Liver (tissue), 8 donors: ENCODE measurements at regions not wholly inside any gene's neighbourhood (a gene's known extent, or its start where the extent isn't known, plus 50 kb on each side); places are given as distances from the start of the nearest gene placed in this dataset.

ENCODE experiments used
- DNase-seq: peaks from one replicate; pipeline ENCODE4 v3.0.0-alpha.2; 2017; ENCODE audit warnings: low spot score
- H3K27ac ChIP-seq, 2 donors: one replicate each; pipeline ENCODE4 v1.7.0; 2013; ENCODE audit warnings: inconsistent platforms in 2 of 2, low read length in 2 of 2, control low read depth in 1 of 2, low read depth in 1 of 2, mild to moderate bottlenecking in 1 of 2
- H3K27me3 ChIP-seq, 4 donors: one replicate each; pipeline versions ENCODE4 v1.6.1 to v1.7.0; 2013; ENCODE audit warnings: low read length in 3 of 4, inconsistent platforms in 1 of 4, mild to moderate bottlenecking in 1 of 4, moderate library complexity in 1 of 4; ENCODE audit not compliant: control insufficient read depth in 4 of 4, insufficient read depth in 4 of 4
- H3K36me3 ChIP-seq, 4 donors: one replicate each; pipeline versions ENCODE4 v1.6.1 to v1.7.0; 2013; ENCODE audit warnings: low read length in 3 of 4, mild to moderate bottlenecking in 3 of 4, low read depth in 1 of 4, moderate library complexity in 1 of 4; ENCODE audit not compliant: control insufficient read depth in 4 of 4, insufficient read depth in 3 of 4
- H3K4me1 ChIP-seq, 4 donors: one replicate each; pipeline versions ENCODE4 v1.6.1 to v1.7.0; 2013; ENCODE audit warnings: low read length in 3 of 4, mild to moderate bottlenecking in 3 of 4, moderate library complexity in 1 of 4; ENCODE audit not compliant: control insufficient read depth in 4 of 4, insufficient read depth in 4 of 4
- H3K4me3 ChIP-seq, 3 donors: one replicate each; pipeline versions ENCODE4 v1.6.1 to v1.7.0; 2013; ENCODE audit warnings: low read length in 3 of 3, control low read depth in 1 of 3, low read depth in 1 of 3, mild to moderate bottlenecking in 1 of 3
- H3K9ac ChIP-seq, 2 donors: one replicate each; pipeline ENCODE4 v1.7.0; 2013; ENCODE audit warnings: low read length in 2 of 2, mild to moderate bottlenecking in 2 of 2, moderate library complexity in 2 of 2, control low read depth in 1 of 2, low read depth in 1 of 2
- H3K9me3 ChIP-seq, 4 donors: one replicate each; pipeline versions ENCODE4 v1.6.1 to v1.7.0; 2013; ENCODE audit warnings: low read length in 3 of 4; ENCODE audit not compliant: control insufficient read depth in 4 of 4
- EGR1 ChIP-seq, 2 donors: IDR thresholded peaks; 2 replicates each; pipeline ENCODE4 v1.6.1; 2016 to 2018; ENCODE audit warnings: antibody characterized with exemption in 2 of 2, low read depth in 2 of 2
- FOXA1 ChIP-seq: IDR thresholded peaks from 2 replicates; pipeline ENCODE4 v1.6.1; 2016; ENCODE audit warnings: antibody characterized with exemption
- FOXA2 ChIP-seq: IDR thresholded peaks from 2 replicates; pipeline ENCODE4 v1.6.1; 2016; ENCODE audit warnings: antibody characterized with exemption
- GABPA ChIP-seq, 2 donors: IDR thresholded peaks in 1 of 2; conservative IDR thresholded peaks in 1 of 2; 2 replicates each; pipeline ENCODE4 v1.6.1; 2016; ENCODE audit warnings: antibody characterized with exemption in 2 of 2, mild to moderate bottlenecking in 1 of 2, moderate library complexity in 1 of 2
- HNF4A ChIP-seq, 2 donors: conservative IDR thresholded peaks; 2 replicates each; pipeline ENCODE4 v1.6.1; 2016; ENCODE audit warnings: antibody characterized with exemption in 2 of 2, mild to moderate bottlenecking in 2 of 2
- HNF4G ChIP-seq: IDR thresholded peaks from 2 replicates; pipeline ENCODE4 v1.6.1; 2016; ENCODE audit warnings: antibody characterized with exemption
- JUND ChIP-seq, 2 donors: IDR thresholded peaks; 2 replicates each; pipeline ENCODE4 v1.6.1; 2016; ENCODE audit warnings: antibody characterized with exemption in 2 of 2
- NR2F2 ChIP-seq: IDR thresholded peaks from 2 replicates; pipeline ENCODE4 v1.6.1; 2016; ENCODE audit warnings: antibody characterized with exemption
- RAD21 ChIP-seq, 2 donors: IDR thresholded peaks; 2 replicates each; pipeline ENCODE4 v1.6.1; 2016; ENCODE audit warnings: antibody characterized with exemption in 2 of 2, mild to moderate bottlenecking in 2 of 2
- RXRA ChIP-seq, 2 donors: IDR thresholded peaks; 2 replicates each; pipeline ENCODE4 v1.6.1; 2017 to 2018; ENCODE audit warnings: antibody characterized with exemption in 2 of 2, mild to moderate bottlenecking in 1 of 2
- SP1 ChIP-seq: IDR thresholded peaks from 2 replicates; pipeline ENCODE4 v1.6.1; 2018; ENCODE audit warnings: antibody characterized with exemption, mild to moderate bottlenecking
- TAF1 ChIP-seq: conservative IDR thresholded peaks from 2 replicates; pipeline ENCODE4 v1.6.1; 2016; ENCODE audit warnings: antibody characterized with exemption, mild to moderate bottlenecking
- YY1 ChIP-seq: IDR thresholded peaks from 2 replicates; pipeline ENCODE4 v1.6.1; 2016; ENCODE audit warnings: antibody characterized with exemption, mild to moderate bottlenecking
- WGBS: extraction: QIAGEN DNeasy Blood & Tissue Kit; methylation state at CpG from one replicate; pipeline ENCODE4 v1.1.7; 2013; 5-methylcytosine and 5-hydroxymethylcytosine counted together
- TF ChIP-seq, protein P1 (sequence below): IDR thresholded peaks from 2 replicates; pipeline ENCODE4 v1.6.1; 2016; ENCODE audit warnings: antibody characterized with exemption
- TF ChIP-seq, protein P2 (sequence below): IDR thresholded peaks from 2 replicates; pipeline ENCODE4 v1.6.1; 2016; ENCODE audit warnings: antibody characterized with exemption
- TF ChIP-seq, protein P3 (sequence below): IDR thresholded peaks from 2 replicates; pipeline ENCODE4 v1.6.1; 2016; ENCODE audit warnings: antibody characterized with exemption
- TF ChIP-seq, protein P4 (sequence below): IDR thresholded peaks from 2 replicates; pipeline ENCODE4 v1.6.1; 2016; ENCODE audit warnings: antibody characterized with exemption, mild to moderate bottlenecking
- TF ChIP-seq, protein P5 (sequence below): fragments of 150-350 bp; IDR thresholded peaks from 2 replicates; pipeline ENCODE4 v1.5.1; 2017; ENCODE audit warnings: improper control_type of control experiment, low read depth, low read length; ENCODE audit not compliant: missing input control
- donor health status: healthy.
- donor health status: healthy.
- donor health status: healthy.
- donor health status: healthy.
- donor health status: healthy.

DNA sequence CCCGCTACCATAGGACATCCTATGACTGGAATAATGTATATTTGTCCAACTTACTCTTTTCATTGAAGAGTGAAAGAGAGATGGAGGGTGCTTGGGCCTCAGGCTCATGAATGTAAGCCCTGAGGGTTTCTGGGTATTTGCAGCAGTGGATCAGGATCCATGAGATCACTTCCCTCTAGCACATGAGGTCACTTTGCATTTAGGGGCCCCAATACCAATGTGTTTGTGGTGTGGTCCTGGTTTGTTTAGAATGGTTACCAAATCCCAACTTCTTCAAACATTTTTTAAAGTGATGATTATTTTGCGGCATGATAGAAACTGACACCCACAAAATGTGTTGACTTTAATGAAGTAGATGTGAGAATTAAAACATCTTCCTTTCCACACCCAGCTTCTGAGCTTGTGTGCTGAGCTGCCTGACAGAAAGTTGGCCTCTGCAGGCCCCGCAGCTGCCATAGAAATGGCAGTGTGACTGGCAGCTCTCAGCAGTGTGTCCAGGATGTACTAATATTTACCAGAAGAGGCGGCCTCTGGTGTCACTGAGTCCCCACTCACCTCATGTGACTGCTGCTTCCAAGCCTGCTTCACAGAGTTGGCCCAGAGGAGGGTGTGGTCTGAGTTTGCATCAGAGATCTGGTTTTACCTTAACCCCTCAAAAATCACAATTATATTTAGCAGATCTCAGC is 447.6 kb upstream of the NPVF start:
- WGBS = 77% methylated on average over 4 of the region's 4 CpGs
- H3K27ac ChIP-seq = no peak overlapping the region
- H3K36me3 ChIP-seq = no peaks in the 10 kb centered on the region
- H3K4me1 ChIP-seq = no peaks in the 10 kb centered on the region
- DNase-seq = no peak
- no peak overlapping the region for H3K4me3 ChIP-seq
- TF ChIP-seq HNF4A (conservative IDR thresholded peaks at IDR 0.05) (no peak), RAD21 (IDR thresholded peaks at IDR 0.05) (no peak), GABPA (IDR thresholded peaks at IDR 0.05 in 1 of 2, conservative IDR thresholded peaks at IDR 0.05 in 1 of 2) (no peak), NR2F2 (no peak), FOXA1 (no peak)
- TF ChIP-seq, protein P1, sequence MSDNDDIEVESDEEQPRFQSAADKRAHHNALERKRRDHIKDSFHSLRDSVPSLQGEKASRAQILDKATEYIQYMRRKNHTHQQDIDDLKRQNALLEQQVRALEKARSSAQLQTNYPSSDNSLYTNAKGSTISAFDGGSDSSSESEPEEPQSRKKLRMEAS = no peak
- TF ChIP-seq, protein P2, sequence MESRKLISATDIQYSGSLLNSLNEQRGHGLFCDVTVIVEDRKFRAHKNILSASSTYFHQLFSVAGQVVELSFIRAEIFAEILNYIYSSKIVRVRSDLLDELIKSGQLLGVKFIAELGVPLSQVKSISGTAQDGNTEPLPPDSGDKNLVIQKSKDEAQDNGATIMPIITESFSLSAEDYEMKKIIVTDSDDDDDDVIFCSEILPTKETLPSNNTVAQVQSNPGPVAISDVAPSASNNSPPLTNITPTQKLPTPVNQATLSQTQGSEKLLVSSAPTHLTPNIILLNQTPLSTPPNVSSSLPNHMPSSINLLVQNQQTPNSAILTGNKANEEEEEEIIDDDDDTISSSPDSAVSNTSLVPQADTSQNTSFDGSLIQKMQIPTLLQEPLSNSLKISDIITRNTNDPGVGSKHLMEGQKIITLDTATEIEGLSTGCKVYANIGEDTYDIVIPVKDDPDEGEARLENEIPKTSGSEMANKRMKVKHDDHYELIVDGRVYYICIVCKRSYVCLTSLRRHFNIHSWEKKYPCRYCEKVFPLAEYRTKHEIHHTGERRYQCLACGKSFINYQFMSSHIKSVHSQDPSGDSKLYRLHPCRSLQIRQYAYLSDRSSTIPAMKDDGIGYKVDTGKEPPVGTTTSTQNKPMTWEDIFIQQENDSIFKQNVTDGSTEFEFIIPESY = no peak
- H3K27me3 ChIP-seq = peaks cover 0 to 2% (median 0%) of the 10 kb centered on the region in 4 donors
- peaks cover 0 to 3% (median 0%) of the 10 kb centered on the region in 4 donors for H3K9me3 ChIP-seq
- no peak overlapping the region for H3K9ac ChIP-seq

DNA sequence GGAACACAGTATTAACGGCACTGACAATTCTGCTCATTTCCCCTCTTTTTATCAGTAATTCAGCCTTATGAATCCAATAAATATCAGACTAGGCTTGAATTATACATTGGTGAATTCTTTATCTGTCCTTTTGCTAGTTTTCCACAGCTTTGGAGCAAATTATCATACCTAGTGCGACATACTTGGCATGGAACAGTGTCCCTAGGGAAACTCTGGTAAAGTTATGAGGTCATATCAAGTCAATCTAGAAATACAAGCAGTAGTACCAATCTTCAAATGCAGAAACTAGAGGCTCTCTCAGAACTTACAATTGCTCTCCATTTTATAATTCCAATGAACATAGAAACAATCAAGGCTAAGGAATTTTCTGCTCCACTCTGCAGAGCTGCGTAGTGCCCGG is 449.3 kb upstream of the NPVF start:
- Histone ChIP-seq H3K27me3 (peaks cover 0 to 6% (median 0%) of the 10 kb centered on the region in 4 donors), H3K9me3 (peaks cover 0 to 3% (median 0%) of the 10 kb centered on the region in 4 donors), H3K4me3 (no peak overlapping the region), H3K27ac (no peak overlapping the region), H3K4me1 (no peaks in the 10 kb centered on the region), H3K9ac (no peak overlapping the region), H3K36me3 (no peaks in the 10 kb centered on the region)
- TF ChIP-seq YY1 (no peak), GABPA (IDR thresholded peaks at IDR 0.05 in 1 of 2, conservative IDR thresholded peaks at IDR 0.05 in 1 of 2) (no peak), FOXA1 (no peak), HNF4G (no peak), HNF4A (conservative IDR thresholded peaks at IDR 0.05) (no peak), RXRA (IDR thresholded peaks at IDR 0.05) (no peak), EGR1 (IDR thresholded peaks at IDR 0.05; ENCODE audit: low read depth in 2 of 2) (no peak), FOXA2 (no peak), RAD21 (IDR thresholded peaks at IDR 0.05) (no peak), TAF1 (no peak), JUND (IDR thresholded peaks at IDR 0.05) (no peak), NR2F2 (no peak), SP1 (no peak)
- TF ChIP-seq, protein P3, sequence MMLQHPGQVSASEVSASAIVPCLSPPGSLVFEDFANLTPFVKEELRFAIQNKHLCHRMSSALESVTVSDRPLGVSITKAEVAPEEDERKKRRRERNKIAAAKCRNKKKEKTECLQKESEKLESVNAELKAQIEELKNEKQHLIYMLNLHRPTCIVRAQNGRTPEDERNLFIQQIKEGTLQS = no peak
- TF ChIP-seq, protein P4, sequence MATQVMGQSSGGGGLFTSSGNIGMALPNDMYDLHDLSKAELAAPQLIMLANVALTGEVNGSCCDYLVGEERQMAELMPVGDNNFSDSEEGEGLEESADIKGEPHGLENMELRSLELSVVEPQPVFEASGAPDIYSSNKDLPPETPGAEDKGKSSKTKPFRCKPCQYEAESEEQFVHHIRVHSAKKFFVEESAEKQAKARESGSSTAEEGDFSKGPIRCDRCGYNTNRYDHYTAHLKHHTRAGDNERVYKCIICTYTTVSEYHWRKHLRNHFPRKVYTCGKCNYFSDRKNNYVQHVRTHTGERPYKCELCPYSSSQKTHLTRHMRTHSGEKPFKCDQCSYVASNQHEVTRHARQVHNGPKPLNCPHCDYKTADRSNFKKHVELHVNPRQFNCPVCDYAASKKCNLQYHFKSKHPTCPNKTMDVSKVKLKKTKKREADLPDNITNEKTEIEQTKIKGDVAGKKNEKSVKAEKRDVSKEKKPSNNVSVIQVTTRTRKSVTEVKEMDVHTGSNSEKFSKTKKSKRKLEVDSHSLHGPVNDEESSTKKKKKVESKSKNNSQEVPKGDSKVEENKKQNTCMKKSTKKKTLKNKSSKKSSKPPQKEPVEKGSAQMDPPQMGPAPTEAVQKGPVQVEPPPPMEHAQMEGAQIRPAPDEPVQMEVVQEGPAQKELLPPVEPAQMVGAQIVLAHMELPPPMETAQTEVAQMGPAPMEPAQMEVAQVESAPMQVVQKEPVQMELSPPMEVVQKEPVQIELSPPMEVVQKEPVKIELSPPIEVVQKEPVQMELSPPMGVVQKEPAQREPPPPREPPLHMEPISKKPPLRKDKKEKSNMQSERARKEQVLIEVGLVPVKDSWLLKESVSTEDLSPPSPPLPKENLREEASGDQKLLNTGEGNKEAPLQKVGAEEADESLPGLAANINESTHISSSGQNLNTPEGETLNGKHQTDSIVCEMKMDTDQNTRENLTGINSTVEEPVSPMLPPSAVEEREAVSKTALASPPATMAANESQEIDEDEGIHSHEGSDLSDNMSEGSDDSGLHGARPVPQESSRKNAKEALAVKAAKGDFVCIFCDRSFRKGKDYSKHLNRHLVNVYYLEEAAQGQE = no peak
- TF ChIP-seq, protein P1 = no peak
- TF ChIP-seq, protein P2 = no peak
- TF ChIP-seq, protein P5, sequence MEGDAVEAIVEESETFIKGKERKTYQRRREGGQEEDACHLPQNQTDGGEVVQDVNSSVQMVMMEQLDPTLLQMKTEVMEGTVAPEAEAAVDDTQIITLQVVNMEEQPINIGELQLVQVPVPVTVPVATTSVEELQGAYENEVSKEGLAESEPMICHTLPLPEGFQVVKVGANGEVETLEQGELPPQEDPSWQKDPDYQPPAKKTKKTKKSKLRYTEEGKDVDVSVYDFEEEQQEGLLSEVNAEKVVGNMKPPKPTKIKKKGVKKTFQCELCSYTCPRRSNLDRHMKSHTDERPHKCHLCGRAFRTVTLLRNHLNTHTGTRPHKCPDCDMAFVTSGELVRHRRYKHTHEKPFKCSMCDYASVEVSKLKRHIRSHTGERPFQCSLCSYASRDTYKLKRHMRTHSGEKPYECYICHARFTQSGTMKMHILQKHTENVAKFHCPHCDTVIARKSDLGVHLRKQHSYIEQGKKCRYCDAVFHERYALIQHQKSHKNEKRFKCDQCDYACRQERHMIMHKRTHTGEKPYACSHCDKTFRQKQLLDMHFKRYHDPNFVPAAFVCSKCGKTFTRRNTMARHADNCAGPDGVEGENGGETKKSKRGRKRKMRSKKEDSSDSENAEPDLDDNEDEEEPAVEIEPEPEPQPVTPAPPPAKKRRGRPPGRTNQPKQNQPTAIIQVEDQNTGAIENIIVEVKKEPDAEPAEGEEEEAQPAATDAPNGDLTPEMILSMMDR = no peak
- WGBS = 92% methylated on average over 4 of the region's 4 CpGs
- DNase-seq = no peak
